GM18505 (cell line): ENCODE measurements at regions not wholly inside any gene's neighbourhood (a gene's known extent, or its start where the extent isn't known, plus 50 kb on each side); places are given as distances from the start of the nearest gene placed in this dataset.
"Not testable (repeated sequence)": the region's sequence is repeated elsewhere in the genome, so short reads cannot be mapped to it uniquely, and the experiment has no call there.

ENCODE experiments used
- ATAC-seq: cut with Tn5 transposase; IDR thresholded peaks from one replicate; pipeline ENCODE4 v1.9.1; 2021; ENCODE audit not compliant: unreplicated experiment
- POLR2A ChIP-seq: IDR thresholded peaks from 4 replicates; pipeline ENCODE4 v1.6.1; 2011; ENCODE audit warnings: borderline replicate concordance; ENCODE audit not compliant: insufficient read depth, insufficient read length; ENCODE audit errors: extremely low read depth

DNA sequence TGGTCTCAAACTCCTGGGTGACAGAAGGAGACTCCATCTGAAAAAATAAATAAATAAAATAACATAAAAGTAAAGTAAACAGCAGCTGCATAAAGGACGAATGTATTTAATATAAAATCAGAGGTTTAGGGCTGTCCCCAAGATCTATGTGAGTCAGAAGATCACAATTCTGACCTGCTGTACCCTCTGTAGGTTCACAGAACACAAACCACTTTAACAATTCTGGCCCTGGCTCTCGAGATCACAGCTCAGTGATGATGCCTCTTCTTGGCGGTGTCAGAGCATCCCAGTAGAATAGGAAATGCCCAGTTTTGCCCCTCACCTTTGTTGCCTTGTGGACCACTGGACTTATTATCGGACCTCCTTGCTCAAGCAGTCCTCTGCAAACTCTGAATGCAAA is 380.9 kb downstream of the TLE1 start:
- no peak for TF ChIP-seq POLR2A
- no peak for ATAC-seq

DNA sequence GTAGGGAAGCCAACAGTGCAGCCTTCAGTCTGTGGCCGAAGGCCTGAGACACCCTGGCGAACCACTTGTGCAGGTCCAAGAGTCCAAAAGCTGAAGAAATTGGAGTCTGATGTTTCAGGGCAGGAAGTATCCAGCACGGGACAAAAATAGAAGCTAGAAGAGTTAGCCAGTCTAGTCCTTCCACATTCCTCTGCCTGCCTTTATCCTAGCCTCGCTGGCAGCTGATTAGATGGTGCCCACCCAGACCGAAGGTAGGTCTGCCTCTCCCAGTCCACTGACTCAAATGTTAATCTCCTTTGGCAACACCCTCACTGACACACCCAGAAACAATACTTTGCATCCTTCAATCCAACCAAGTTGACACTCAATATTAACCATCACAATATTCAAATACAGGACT is 381.6 kb downstream of the TLE1 start:
- ATAC-seq: not testable (repeated sequence)

DNA sequence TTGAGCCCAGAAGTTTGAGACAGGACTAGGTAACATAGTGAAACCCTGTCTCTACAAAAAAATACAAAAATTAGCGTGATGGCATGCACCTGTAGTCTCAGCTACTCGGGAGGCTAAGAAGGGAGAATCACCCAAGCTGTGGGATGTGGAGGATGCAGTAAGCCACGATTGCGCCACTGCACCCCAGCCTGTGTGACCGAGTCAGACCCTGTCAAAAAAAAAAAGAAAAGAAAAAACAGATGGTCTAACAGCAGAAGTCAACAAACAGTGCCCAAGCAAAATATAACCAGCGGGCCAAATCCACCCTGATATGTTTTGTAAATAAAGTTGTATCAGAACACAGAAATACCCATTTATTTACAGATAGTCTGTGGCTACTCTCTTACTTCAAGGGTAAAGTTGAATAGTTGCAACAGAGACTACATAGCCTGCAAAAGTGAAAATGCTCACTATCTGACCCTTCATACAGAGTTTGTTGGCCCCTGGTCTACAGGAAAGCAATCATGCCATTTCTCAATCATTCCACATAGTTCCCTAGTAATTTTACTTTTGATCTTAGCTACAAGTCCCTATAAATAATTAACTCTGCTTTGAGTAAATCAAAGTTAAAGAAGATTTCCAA is 383.7 kb downstream of the TLE1 start:
- no peak for ATAC-seq
- no peak for TF ChIP-seq POLR2A

DNA sequence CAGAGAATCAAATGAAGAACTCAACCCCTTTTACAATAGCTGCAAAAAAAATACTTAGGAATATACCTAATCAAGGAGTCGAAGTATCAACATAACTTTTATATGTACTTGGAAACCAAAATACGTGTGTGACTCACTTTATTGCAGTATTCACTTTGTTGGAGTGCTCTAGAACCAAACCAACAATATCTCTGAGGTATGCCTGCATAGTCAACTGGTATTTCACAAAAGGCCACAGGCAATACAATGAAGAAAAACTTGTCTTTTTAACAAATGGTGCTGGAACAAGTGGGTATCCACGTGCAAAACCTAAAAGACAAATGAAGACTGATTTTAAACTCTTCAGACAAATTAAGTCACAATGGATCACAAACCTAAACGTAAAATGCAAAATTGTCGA is 385.7 kb downstream of the TLE1 start:
- TF ChIP-seq POLR2A: no peak
- ATAC-seq: no peak

DNA sequence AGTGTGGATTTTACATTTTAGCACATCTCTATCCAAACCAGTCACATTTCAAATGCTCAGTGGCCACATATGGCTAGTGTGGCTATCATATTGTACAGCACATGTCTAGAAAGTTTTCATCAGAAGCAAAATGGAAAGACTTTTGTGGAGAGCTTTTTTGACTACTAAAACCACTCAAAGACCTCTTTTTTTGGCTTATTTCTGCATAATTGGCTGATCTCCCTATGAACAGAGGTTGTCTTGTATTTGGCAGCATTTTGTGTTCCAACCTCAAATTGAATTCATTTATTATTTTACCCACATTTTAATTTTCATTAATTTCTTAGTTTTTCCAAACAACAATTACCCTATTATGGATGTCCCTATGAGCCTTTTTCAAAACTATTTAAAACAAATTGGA is 395.7 kb downstream of the TLE1 start:
- ATAC-seq: no peak
- no peak for TF ChIP-seq POLR2A

DNA sequence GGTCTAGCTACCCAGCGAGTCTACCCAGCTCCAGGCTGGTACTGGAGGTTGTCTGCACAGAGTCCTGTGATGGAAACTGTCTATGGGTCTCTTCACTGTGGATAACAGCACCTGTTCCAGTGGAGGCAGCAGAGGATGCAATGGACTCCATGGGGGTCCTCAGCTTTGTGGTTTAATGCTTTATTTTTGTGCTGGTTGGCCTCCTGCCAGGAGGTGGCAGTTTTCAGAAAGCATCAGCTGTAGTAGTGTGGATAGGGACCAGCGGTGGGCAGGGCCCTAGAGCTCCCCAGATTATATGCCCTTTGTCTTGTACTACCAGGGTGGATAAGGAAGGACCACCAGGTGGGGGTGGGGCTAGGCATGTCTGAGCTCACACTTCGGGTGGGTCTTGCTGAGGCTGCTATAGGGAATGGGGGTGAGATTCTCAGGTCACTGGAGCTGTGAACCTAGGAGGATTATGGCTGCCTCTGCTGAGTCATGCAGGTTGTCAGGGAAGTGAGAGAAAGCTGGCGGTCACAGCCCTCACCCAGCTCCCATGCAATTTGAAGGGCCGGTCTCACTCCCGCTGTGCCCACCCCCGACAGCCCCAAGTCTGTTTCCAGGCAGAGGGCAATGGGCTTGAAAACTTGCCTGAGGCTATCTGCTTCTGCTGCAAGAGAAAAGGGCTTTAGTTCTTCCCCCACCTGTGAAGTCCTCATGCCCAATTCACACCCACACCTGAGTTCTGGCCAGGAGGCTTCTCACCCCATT is 397.1 kb downstream of the TLE1 start:
- TF ChIP-seq POLR2A: no peak
- no peak for ATAC-seq

DNA sequence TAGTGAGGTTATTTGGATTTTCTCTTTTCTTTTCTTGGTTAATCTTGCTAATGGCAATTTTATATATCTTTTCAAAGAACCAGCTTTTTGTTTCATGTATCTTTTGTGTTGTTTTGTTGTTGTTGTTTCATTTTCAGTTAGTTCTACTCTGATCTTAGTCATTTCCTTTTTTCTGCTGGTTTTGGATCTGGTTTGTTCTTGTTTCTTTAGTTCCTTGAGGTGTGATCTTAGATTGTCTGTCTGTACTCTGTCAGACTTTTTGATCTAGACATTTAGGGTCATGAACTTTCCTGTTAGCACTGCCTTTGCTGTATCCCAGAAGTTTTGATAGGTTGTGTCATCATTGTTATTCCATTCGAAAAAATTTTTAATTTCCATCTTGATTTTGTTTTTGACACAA is 399.7 kb downstream of the TLE1 start:
- ATAC-seq: no peak
- no peak for TF ChIP-seq POLR2A

DNA sequence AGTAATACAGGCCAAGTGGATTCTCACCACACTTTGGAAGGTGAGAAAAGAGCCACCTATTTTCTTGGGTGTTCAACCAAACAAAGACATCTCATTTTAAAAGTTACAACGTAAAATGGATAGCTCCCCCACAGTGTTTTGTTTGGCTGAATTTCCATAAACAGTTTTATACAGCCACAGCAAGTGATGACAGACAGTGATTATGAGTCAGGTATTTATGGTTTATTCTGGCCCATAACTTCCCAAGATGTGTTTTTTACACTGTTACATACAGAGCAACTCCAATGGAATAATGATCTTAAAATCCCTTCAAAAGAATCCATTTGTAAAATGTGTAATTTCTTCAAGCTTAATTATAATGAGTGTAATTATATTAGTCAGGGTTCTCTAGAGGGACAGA is 421.3 kb downstream of the TLE1 start:
- no peak for ATAC-seq
- no peak for TF ChIP-seq POLR2A

DNA sequence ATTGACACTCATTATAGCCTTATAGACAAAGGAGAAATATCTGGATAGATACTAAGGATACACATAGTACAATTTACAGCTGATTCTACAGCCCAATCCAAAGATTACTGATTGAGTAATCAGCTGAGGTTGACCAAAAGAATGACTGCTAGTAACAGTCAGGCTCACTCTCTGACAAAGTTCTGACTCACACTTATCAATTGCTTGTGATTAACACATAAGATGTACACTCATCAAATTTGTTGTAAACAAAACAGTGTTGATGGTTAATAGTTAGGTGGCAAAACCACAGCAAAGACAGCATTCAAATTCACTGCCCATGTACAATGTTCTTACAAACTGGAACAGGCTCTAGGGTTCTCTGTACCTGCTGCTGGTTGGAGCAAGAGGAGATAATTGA is 422.7 kb downstream of the TLE1 start:
- no peak for ATAC-seq
- no peak for TF ChIP-seq POLR2A

DNA sequence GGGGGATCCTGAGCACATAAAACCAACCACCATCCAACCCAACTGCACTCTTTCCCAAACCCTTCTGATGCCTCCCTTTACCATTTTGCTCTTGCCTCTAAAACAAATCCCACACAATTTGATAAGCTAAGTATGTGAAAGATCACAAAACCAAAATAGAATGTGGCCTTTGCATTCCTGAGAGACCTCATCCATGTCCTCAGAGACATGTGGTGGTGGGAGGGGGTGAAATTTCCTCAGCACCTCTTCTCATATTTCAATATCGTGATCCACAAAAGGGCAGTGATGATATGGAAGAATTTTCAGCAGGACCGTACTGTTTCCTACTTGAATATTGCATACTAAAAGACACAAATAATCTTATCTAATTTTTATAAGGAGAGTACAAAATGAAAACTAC is 423.3 kb downstream of the TLE1 start:
- ATAC-seq: no peak
- TF ChIP-seq POLR2A: no peak

DNA sequence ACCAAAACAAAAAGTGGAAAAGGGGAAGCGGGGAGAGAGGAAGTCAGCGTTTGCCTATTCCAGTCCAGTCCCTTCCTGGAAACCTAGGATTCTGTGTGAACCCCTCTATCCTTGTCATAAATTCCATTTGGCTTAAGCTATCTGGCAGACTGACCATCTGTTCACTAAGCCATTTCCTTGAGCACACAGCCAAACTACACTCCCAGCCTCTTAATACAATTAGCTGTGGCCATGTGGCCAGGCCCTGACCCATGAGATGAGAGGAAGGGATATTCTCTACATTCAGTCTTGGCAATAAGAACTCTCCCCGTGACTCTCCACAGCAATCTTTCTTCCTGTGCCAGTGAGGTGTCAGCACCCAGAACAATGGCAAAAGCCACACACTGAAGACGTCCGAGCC is 424.8 kb downstream of the TLE1 start:
- ATAC-seq: no peak
- TF ChIP-seq POLR2A: no peak

DNA sequence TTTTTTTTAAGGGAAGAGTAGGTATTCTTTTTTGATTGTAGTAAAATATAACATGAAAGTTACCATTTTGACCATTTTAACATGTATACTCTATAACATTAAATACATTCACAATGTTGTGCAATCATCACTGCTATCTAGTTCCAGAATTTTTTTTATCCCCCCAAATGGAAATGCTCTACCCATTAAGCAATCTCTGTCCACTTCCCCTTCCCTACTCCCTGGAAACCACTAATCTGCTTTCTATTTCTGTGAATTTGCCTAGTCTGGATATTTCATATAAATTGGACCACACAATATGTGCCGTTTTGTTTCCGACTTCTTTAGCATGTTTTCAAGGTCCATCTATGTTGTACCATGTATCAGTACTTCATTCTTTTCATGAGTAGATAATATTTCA is 429.5 kb downstream of the TLE1 start:
- TF ChIP-seq POLR2A: no peak
- ATAC-seq: no peak

DNA sequence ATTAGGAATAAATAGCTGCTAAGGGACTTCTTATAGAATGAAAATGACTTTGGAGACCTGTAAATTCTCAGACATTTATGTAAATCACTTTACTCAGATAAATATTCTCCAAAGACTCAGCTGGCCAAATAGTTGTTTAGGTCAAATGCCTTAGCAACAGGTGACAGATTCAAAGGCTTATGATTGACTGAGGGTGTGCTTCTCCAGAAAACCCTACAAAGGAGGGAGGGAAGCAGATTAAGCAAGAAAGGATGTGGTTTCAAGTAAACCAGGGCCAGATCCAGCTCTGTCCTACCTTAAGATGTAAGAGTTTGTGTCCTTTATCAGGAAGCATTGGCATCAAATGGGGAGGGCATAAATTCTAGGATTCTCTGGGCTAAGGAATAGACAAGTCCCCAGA is 433.0 kb downstream of the TLE1 start:
- ATAC-seq: no peak
- TF ChIP-seq POLR2A: no peak

DNA sequence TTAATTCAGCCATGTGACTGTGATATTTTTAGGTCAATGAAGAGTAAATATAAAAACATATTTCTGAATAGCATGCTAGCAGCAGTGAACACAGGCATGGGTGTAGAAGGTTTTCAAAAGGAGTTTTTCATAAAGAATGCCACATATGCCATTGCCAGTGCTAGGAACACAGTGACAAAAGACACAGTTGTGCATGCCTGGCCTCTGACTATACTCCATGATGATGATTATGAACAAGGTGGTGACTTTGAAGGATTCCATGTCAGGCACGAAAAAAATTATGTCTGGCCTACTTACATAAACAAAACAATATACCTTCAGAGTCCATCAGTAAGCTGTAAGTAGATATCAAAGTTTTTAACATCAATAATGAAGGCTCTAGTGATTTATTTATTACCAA is 438.7 kb downstream of the TLE1 start:
- TF ChIP-seq POLR2A: no peak
- ATAC-seq: no peak

DNA sequence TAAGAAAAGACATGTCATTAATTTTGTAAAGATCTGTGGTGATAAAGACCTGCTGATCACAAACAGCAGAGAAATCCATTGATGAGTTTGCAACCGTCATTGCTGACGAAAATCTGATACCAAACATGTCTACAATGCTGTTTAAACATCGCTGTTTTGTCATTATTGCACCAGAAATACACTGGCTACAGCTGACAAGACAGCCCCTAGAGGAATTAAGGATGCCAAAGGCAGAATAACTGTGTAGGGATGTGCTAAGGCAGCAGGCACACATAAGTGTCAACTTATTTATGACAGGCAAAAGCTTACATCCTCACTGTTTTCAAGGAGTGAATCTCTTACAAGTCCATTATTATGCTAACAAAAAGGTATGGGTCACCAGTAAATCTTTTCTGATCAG is 439.3 kb downstream of the TLE1 start:
- no peak for ATAC-seq
- TF ChIP-seq POLR2A: no peak
